ENCODE measurements at regions not wholly inside any gene's neighbourhood (a gene's known extent, or its start where the extent isn't known, plus 50 kb on each side); places are given as distances from the start of the nearest gene placed in this dataset.

- TF ChIP-seq CTCF (IDR thresholded peaks at IDR 0.05) (no peak), POLR2AphosphoS5 (IDR thresholded peaks at IDR 0.05) (no peak), POLR2A (IDR thresholded peaks at IDR 0.05) (no peak), EP300 (IDR thresholded peaks at IDR 0.05) (no peak)
Measured at GRCh38 chr1:58914925-58915324, 131.1 kb upstream of the JUN start.
